C4-2B (cell line): ENCODE measurements at regions not wholly inside any gene's neighbourhood (a gene's known extent, or its start where the extent isn't known, plus 50 kb on each side); places are given as distances from the start of the nearest gene placed in this dataset.

Source experiments
- H3K27ac ChIP-seq: fragments of 450-650 bp; 2 replicates; pipeline ENCODE4 v1.5.1; 2017
- ZFX ChIP-seq: fragments of 450-650 bp; IDR thresholded peaks from 2 replicates; pipeline ENCODE4 v1.6.1; 2017
- TF ChIP-seq, protein P1 (sequence below): fragments of 450-650 bp; conservative IDR thresholded peaks from 2 replicates; pipeline ENCODE4 v1.5.1; 2017; ENCODE audit warnings: mild to moderate bottlenecking

DNA sequence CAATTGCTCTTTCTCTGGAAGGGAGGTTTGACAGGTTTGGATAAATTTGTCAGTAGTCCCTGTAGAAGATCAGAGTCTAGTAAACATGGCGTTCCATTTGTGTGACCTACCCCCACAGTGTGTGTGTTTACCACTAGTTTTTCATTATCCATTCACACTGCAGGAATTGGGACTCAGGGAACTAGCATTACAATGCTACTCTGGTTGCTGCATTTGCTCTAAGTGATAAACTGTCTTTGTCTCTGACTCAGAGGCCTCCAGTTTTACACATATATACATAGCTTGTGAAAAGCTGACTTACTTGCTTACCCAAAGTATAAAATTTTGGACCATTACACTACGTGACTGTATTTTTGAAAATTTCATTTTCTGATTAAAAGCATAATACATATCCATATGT, 1604.0 kb downstream of the REEP3 start:
- TF ChIP-seq, protein P1, sequence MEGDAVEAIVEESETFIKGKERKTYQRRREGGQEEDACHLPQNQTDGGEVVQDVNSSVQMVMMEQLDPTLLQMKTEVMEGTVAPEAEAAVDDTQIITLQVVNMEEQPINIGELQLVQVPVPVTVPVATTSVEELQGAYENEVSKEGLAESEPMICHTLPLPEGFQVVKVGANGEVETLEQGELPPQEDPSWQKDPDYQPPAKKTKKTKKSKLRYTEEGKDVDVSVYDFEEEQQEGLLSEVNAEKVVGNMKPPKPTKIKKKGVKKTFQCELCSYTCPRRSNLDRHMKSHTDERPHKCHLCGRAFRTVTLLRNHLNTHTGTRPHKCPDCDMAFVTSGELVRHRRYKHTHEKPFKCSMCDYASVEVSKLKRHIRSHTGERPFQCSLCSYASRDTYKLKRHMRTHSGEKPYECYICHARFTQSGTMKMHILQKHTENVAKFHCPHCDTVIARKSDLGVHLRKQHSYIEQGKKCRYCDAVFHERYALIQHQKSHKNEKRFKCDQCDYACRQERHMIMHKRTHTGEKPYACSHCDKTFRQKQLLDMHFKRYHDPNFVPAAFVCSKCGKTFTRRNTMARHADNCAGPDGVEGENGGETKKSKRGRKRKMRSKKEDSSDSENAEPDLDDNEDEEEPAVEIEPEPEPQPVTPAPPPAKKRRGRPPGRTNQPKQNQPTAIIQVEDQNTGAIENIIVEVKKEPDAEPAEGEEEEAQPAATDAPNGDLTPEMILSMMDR = no peak
- no peak for TF ChIP-seq ZFX
- no peak overlapping the region for H3K27ac ChIP-seq

DNA sequence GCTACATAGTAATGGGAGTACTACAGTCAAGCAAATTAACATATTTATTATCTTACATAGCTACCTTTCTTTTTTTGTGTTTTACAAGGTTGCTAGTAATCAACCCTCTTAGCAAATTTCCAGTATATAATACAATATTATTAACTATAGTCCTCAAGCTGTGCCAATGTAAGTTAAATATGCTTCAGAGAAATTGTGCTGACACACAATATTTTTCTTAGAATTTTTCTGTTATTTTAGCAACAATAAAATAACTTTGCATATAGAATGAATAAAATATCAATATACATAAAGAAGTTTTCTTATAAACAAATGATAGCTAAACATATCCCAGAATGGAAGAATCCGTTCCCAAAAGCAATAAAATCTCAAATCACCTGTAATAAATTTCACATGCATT, 1605.1 kb downstream of the REEP3 start:
- no peak overlapping the region for H3K27ac ChIP-seq
- TF ChIP-seq, protein P1 = no peak
- TF ChIP-seq ZFX = no peak

DNA sequence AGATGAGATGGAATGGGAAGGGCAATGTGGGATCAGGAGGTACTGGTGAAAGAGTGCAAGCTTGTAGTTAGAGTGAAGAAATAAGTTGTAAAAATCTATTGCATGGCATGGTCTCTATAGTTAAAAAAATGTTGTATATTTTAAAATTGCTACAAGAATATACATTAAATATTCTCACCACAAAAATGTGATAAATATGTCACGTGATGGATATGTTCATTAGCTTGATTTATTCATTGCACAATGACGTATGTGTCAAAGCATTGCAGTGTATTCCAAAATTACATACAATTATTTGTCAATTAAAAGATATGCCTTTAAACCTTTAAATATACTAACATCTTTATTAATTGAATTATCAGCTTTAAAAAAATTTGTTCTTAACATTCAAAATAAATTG, 1607.1 kb downstream of the REEP3 start:
- no peak overlapping the region for H3K27ac ChIP-seq
- no peak for TF ChIP-seq ZFX
- TF ChIP-seq, protein P1 = no peak

DNA sequence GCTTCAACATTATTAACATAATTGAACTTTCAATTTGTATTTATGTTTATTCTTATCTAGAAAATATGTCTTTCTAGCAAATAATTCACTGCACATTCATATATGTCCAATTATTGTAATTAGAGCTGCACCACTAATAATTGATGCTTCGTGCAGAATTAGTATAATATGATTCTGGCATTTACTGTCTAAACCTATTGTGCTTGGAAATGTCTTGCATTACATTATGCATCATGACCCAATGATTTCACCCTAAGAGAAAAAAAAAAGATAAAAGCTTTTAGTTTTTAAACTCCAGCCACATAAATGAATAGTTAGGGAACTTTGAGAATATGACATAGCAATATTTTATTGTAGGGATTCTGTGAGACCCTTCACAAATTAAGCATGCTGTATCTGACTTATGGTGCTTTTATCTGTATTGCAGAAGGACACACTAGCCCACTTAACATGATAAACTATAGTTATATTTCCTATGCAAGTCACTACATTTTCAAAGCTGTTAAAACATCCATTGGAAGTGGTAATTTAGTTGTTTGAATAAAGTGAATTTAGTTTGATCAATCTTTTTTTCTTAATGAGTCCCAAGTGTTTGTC, 1609.1 kb downstream of the REEP3 start:
- no peak overlapping the region for H3K27ac ChIP-seq
- TF ChIP-seq ZFX = no peak
- TF ChIP-seq, protein P1 = no peak

DNA sequence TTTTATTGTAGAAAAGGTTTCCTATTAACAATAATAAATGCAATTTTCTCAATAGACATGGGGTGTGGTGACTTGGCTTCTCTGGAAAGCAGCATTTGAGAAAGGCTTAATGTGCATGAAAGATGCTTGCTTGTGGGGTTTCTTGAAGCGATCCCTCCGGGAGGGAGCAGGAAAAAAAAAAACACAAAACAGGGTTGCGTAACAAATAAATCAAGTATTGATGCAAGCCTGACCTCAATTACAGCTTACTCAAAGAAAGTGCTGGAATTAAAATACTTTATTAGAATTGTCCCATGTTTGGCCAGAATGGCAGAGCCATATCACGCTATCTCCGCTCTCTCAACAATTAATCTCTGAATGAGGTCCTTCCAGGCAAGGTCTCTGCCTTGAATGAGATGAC, 1612.5 kb downstream of the REEP3 start:
- TF ChIP-seq ZFX = no peak
- TF ChIP-seq, protein P1 = no peak
- H3K27ac ChIP-seq = no peak overlapping the region

DNA sequence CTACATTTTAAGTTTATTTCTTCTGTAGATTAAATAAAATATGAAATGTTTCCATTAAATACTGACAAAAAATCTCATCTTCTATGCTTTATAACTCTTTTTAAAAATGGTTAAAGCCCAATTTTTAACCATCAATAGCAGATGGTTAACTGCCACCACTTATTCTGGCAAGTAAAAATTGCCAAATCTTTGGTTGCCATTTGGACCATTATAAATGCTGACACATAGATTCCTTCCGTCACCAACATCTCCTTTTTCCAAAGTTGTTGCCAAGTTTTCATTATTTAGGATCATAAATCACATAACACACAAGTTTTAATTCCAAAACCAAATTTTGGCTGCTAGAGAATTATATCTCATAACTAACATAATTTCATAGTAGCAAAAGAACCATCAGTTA, 1614.3 kb downstream of the REEP3 start:
- no peak for TF ChIP-seq ZFX
- TF ChIP-seq, protein P1 = no peak
- no peak overlapping the region for H3K27ac ChIP-seq

DNA sequence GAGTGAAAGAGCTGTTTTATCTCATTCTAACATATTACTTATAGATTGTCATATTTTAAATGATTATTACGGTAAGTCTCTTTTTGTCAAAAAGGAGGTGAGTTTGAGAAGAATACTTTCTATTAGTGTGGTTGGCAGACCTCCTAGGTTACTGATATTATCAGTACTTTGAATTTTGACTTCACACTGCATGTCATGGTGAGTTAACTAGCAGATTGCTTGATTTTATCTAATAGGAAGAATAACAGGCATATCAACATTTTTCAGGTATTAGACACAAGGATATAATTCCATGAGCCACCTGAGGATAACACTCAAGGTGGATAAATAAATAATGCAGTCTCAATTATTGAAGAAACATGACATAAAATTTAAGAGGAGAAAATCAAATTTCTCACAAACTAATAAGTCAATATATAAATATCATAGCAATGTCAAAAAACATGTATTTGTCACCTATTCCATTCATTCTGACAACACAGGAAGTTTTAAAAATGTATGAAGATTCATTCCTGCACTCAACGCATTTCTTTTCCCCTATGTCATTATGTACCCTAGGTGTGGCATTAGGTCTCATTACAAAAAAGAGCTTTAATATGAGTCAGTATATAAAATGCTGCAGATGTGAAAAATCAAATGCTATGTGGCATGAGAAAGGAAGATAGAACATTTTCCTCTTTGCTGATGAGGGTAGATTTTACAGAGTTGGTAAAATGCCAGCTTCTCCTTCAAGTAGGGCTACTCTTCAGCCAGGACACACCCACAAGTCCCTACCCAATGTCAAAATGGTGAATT, 1621.6 kb downstream of the REEP3 start:
- H3K27ac ChIP-seq = no peak overlapping the region
- TF ChIP-seq ZFX = no peak
- TF ChIP-seq, protein P1 = no peak
